GM19452 (cell line): ENCODE measurements at regions not wholly inside any gene's neighbourhood (a gene's known extent, or its start where the extent isn't known, plus 50 kb on each side); places are given as distances from the start of the nearest gene placed in this dataset.

ENCODE experiments used
- ATAC-seq: cut with Tn5 transposase; IDR thresholded peaks from one replicate; pipeline ENCODE4 v1.9.1; 2021; ENCODE audit not compliant: unreplicated experiment

DNA sequence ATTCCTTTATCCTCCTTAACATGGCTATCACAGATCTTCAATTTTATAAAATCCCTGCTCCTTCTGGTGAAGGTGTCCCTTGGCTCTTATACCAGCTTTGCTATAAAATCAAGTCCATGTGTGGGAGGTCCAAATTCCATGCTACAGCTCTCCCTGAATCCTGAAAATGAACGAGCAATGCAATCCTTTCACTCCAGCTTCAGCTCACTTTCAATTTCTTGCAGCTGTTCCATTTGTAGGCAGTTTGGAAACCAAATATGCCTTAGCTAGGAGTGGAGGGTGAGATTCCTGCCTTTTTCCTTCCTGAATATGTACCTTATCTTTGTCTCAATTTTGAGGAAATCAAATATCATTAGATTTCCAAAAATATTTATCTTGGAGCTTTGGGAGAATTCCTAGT, 402.6 kb downstream of the TTLL7 start:
- ATAC-seq: no peak

GRCh38 chr1:83593073-83593472, 405.9 kb downstream of the TTLL7 start:
- no peak for ATAC-seq

DNA sequence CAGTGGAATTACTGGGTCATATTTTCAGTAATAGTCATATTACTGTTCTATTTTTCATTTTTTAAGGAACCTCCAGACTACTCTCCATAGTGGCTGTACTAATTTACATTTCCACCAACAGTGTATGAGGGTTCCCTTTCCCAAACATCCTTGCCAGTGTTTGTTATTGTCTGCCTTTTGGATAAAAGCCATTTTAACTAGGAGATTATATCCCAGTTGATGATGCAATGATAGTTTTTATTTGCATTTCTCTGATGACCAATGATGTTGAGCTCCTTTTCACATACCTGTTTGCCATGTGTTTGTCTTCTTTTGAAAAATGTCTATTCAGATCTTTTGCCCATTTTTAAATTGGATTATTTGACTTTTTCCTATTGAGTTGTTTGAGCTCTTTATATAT, 410.8 kb downstream of the TTLL7 start:
- no peak for ATAC-seq

- no peak for ATAC-seq
Observed at GRCh38 chr1:83583351-83584014, 415.4 kb downstream of the TTLL7 start.

DNA sequence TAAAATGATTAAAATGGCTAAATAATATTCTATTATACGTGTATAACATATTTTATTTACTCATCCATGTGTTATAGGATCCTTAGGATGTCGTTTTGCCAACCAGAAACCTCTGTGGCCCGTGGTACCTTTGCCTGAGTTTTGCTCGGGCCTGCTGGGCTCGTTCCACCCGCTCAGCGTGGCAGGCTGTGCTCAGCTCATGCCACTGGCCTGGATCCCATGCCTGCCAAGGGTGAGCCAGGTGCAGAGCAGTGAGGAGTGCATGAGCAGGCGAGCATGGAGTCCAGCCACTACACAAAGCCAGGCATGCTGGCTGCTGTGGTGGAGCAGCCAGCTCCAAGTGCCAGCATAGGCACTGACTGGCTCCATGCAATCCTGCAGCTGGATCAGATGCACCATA, 417.2 kb downstream of the TTLL7 start:
- no peak for ATAC-seq

- ATAC-seq: no peak
Observed at GRCh38 chr1:83574791-83575190, 424.1 kb downstream of the TTLL7 start.

GRCh38 chr1:83573776-83574175, 425.2 kb downstream of the TTLL7 start:
- no peak for ATAC-seq

DNA sequence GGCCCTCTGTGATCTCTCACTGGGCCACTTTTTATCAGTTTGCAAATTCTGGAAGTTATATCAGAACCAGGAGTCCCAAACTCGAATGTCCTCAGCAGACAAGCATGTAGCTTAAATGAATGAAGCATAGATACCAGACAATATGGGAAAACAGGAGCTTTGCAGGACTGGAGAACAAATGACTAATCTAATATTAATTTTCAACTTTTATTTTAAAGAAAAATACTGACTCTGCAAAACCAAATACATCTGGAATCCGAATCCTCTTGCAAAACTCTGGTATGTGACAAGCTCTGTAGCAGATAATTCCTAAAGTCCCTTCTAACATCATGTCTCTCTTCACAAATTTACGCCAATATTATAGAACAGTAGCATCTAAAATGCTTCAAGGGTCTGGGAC, 427.4 kb downstream of the TTLL7 start:
- no peak for ATAC-seq

- ATAC-seq: no peak
Observed at GRCh38 chr1:83561346-83561745, 437.6 kb downstream of the TTLL7 start.

DNA sequence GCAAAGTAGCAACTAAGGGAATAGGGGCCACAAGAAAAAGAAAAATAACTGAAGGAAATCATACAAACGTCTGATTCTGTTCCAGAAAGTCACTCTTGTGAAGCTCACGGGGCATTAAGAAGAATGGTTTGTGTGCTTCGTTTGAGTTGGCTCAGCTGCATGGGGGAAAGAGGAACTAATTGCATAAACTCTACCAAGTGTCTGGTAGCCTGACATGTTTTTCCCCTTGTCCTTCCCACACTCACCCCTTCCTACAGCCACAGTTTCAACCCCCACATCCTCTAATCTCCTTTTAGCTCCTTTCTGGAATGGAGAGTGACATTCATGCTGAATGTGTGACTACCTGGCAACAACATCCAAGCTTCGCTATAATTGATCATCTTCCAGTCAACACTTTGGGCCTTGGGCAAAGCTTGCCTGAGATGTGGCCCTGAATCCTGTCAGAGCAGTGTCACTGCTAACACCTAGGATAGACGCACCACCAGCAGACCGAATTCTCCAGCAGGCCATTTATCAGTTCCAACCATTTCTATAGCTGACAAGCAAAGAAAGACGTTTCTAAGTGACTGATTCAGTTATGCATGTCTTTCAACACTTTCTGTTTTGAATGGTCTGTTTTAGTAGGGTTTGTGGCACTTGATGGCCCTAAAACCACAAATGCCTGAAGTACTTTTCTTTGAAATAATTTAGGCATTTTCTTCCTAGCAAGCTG, 439.6 kb downstream of the TTLL7 start:
- no peak for ATAC-seq

DNA sequence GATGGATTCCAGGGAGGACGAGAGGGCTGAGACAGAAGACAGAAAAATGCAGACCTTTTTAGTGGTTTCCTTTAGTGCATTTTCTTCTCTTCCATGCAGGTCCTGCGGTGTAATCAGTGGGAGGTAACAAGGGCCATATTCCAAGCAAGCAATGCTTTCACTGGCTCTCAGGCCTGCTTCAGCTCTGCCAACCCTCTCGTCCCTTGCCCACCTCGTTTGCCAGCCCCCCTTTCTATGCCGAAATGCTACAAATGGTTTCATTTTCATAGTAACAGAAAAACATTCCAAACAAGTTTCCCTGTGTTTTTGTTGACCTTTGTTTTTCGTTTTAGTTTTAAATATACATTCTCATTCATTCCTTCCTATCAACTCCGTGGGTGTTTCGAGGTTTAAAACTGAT, 443.1 kb downstream of the TTLL7 start:
- no peak for ATAC-seq

DNA sequence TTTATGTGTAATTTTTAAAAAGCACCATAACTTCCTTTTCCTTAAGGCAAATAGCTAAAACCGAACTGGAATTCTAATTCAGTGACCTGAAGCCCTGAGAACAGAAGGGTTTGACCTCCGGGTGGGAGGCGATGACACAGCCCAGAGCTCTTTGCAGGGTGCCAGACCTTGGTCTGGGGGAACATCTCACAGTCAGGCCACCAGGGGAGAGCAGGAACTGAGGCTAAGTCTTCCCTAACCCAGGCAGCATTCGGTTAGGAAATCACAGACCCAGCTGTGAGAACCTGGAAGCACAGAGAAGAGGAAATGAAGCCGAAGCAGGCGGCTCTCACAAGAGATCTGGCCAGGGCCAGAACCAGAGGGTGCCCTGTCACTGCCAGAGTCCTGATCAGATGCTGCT, 444.8 kb downstream of the TTLL7 start:
- no peak for ATAC-seq

- no peak for ATAC-seq
Observed at GRCh38 chr1:83552820-83553219, 446.1 kb downstream of the TTLL7 start.

GRCh38 chr1:83548311-83548710, 450.6 kb downstream of the TTLL7 start:
- no peak for ATAC-seq

DNA sequence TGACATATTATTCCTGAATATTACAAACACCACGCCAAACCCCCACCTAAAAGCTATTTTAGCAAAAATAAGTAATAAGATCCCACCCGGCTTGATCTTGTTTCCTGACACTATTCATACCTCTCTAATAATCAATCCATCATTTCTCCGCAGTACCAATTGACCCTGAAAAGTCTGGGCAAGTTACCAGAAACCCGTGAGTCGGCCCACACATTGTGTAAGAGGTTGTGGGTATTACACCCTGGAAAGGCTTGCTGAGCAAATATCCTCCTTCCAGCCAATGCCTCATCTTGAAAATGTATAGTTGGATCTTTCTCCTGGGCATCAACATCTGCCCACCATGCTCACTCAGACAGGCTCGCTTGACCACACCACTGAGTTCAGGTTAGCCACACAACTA, 451.0 kb downstream of the TTLL7 start:
- no peak for ATAC-seq

DNA sequence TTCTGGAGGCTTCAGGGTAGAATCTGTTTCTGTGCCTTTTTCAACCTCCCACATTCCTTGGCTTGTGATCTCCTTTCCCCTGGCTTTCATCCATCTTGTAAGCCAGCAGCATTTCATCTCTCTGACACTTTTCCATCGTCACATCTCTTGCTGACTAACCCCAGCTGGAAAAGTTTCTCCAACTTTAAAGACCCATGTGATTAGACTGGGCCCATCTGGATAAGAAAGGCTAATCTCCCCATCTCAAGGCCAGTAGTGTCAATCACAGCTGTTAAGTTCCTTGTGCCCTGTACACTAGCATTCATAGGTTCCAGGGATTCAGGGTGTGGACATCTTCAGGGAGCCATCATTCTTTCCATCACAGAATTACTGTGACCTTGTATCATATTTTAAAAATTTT, 452.1 kb downstream of the TTLL7 start:
- ATAC-seq: no peak

DNA sequence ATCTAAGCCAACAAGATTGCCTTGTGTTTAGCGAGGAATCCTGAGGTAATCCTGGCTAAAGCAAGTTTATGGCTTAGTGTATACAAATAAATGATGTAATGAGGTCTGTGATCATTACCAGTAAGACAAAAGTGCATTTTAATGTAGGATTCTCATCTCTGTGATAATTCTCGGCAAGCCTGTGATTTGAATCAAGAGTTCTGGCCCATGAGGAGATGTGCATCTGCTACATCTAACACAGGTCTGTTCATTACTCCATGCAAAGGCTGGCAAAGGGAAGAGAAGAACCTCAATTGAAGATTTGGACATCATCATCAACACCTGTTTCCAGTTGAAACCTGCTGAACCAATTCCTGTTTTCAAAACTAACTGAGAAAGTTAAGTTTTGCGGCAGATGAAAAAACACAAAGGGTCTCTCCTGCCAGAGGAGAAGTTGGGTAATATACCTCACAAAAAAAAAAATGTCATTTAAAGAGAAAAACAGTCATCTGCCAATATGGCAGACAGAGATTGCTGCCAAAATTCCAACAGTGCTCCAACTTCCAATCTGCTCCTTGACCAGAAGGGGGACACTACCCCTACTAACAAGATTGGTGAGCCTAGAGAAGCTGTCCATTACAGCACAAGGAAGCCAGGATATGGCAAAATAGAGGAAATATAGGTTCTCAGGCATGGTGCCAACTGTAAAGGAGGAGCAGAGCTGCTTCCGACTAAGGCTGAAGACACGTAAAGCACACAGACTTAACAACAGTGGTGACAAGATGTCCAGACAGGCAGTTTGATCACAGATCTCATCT, 453.7 kb downstream of the TTLL7 start:
- no peak for ATAC-seq

DNA sequence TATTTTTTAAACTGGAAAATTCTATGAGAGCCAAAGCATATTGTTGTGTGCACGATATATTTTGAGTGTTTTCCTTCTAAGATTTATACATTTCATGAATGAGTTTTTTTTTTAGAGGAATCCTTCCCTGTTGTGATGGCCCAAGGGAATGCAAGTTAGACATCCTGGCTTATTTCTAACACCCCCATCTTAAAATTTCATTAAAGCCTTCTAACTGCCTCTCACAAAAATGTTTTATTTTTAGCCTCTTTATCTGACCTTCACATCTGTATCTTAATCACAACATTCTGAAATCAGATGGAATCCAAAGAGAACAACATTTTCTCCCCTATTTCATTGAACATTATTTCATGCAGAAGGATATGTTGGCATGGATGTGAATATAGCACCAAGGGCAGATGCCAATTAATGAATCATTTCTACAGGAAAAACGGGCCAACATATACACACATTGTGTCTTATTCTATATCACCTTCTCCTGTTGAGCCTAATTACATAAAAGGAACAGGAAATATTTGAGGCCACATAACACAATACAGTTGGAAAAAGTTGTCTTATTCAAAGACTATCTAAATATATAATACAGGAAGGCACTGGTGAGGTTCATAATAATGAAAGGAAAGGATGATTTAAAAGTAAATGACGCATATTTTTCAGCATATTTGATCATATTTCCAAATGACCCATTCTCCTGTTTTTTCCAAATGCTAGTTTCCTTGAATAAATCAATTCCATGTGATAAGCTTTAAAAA, 455.5 kb downstream of the TTLL7 start:
- ATAC-seq: no peak

- no peak for ATAC-seq
Observed at GRCh38 chr1:83531521-83532309, 467.2 kb downstream of the TTLL7 start.

DNA sequence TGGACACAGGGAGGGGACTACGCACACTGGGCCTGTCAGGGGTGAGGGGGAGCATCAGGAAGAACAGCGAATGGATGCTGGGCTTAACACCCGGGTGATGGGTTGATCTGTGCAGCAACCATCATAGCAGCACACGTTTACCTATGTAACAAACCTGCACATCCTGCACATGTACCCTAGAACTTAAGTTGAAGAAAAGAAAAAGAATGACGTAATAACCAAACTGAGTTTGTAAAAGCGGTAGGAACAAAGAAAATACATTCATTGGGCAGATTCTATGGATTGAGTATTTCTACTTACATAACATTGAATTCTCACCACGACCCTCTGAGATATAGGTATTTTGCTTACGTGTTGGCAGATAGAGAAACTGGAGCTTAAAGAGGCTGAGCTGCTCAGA, 468.4 kb downstream of the TTLL7 start:
- no peak for ATAC-seq

- ATAC-seq: no peak
Observed at GRCh38 chr1:83527987-83528386, 470.9 kb downstream of the TTLL7 start.
